Cardiac fibroblast (primary cell): ENCODE measurements at regions not wholly inside any gene's neighbourhood (a gene's known extent, or its start where the extent isn't known, plus 50 kb on each side); places are given as distances from the start of the nearest gene placed in this dataset.

Experiments used
- DNase-seq, 2 donors: peaks; one replicate each; pipeline versions ENCODE4 v3.0.0 to v3.0.0-alpha.2; 2010; ENCODE audit warnings: low read depth in 2 of 2
- H3K4me3 ChIP-seq, 2 donors: replicated peaks in 1 of 2; 1 replicate in 1 of 2; 2 replicates in 1 of 2; pipeline ENCODE4 v1.5.1; 2011; ENCODE audit warnings: low read depth in 2 of 2, low read length in 2 of 2, mild to moderate bottlenecking in 2 of 2, moderate library complexity in 1 of 2
- TF ChIP-seq, protein P1 (sequence below): IDR thresholded peaks from one replicate; pipeline ENCODE4 v1.5.1; 2011; ENCODE audit warnings: low read depth, mild to moderate bottlenecking, low read length, inconsistent platforms

DNA sequence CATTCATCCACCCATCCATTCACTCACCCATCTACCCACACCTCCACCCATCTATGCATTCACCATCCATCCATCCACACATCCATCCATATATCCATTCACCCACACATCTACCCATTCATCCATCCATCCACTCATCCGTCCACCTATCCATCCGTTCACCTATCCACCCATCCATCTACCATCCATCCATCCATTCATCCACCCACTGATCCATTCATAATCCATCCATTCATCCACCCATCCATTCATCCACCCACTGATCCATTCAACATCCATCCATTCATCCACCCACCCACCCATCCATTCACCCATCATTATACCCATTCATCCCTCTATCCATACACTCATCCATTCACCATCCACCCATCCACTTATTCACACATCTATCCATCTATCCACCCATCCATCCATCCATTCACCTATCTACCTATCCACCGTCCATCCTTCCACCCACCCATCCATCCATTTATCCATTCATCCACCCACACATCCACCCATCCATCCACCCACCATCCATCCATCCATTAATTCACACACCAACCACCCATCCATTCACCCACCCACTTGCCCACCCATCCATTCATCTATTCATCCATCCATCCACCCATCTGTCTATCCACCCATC is 336.5 kb upstream of the IRX4 start:
- TF ChIP-seq, protein P1, sequence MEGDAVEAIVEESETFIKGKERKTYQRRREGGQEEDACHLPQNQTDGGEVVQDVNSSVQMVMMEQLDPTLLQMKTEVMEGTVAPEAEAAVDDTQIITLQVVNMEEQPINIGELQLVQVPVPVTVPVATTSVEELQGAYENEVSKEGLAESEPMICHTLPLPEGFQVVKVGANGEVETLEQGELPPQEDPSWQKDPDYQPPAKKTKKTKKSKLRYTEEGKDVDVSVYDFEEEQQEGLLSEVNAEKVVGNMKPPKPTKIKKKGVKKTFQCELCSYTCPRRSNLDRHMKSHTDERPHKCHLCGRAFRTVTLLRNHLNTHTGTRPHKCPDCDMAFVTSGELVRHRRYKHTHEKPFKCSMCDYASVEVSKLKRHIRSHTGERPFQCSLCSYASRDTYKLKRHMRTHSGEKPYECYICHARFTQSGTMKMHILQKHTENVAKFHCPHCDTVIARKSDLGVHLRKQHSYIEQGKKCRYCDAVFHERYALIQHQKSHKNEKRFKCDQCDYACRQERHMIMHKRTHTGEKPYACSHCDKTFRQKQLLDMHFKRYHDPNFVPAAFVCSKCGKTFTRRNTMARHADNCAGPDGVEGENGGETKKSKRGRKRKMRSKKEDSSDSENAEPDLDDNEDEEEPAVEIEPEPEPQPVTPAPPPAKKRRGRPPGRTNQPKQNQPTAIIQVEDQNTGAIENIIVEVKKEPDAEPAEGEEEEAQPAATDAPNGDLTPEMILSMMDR: no peak
- H3K4me3 ChIP-seq: no peak overlapping the region
- DNase-seq: no peak

DNA sequence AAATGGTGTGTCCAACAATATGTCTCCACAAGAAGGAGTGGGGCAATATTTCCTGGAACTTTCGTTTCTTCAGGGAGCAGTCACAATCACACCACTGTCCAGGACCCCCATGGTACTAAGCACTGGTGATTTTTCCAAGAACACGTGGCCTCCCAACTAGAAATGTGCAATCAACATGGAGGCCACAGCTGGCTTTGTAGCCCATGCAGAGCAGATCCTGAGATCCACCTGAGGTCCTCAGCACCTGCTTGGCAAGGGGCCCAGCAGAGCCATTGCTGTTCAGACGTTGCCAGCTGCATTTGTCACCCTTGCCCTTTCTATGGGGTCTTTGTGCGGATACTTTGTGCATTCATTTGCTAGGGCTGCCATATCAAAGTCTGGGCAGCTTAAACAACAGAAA is 334.5 kb upstream of the IRX4 start:
- no peak for DNase-seq
- TF ChIP-seq, protein P1: no peak
- no peak overlapping the region for H3K4me3 ChIP-seq

DNA sequence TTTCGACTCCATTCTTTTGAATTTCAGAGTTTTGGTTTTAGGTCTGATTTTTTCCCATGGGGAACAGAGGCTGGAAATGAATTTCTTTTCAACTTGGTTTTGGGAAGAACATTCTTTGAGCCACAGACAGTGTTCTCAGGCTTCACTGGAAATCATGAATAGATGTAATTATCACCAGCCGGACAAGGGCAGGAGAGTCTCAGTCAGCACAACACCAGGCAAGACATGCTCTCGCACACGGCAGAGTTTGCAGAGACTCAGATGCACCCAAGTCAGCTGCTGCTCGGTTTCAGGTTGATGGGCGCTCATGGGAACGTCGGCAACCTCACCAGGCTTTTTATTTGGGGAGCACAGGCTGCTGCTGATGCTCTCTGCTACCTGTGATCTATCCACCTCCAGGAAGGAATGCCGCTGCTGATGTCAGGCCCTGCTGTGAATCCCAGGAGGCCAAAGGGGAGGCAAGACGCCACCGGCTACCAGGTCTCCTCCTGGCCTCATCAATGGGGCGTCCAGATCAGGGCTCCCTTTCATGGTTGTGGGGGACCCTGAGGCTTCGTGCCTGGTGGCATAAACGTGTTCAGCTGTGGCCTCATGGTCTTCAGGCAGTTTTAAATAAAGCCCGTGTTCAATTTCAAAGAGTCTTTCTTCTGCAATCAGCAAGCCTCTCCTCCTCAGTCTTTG is 332.3 kb upstream of the IRX4 start:
- H3K4me3 ChIP-seq: no peak overlapping the region
- no peak for DNase-seq
- TF ChIP-seq, protein P1: no peak

DNA sequence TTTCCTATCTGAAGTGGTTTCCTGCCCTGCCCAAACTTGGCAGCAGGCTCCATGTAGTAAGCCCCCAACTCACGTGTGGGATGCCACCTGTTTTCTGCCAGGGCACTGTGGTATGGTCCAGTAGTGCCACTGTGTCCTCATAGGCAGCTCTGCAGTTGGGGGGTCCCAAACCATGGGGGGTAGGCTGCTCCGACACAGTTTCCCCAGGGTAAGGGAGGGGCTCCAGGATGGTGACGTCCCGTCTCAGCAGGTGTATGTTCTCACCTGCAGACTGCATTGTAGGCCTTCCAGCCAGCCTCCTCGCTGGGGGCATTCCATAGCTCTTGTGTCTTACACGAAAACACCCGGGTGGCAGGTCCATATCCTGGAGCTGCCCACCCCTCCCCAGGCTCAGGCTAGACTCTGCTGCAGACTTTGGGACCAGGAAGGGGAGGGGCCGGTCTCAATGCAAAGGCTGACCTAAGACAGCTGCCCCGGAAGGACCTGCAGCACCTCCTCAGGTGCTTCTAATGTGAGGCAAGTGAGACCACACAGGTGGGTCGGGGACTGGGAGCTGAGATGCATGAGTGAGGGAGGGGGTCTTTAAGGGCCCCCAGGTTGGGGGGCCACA is 330.5 kb upstream of the IRX4 start:
- TF ChIP-seq, protein P1: no peak
- no peak for DNase-seq
- no peak overlapping the region for H3K4me3 ChIP-seq

DNA sequence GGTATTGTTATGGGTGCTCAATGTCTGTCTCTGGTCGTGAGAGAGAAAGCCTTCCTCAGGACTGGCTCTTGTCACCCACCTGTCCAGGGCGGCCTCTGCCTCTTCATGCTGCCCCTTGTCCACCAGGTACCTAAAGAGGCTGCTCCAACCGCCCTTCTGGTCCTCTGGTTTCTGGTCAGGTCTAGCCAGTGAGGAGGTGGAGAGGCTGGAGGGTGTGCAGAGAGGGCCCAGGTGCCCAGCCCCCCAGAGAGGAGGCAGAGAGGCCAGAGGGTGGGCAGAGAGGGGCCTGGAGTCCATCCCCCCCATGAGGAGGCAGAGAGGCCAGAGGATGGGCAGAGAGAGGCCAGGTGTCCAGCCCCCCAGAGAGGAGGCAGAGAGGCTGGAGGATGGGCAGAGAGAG is 329.8 kb upstream of the IRX4 start:
- DNase-seq: no peak
- TF ChIP-seq, protein P1: no peak
- H3K4me3 ChIP-seq: no peak overlapping the region

DNA sequence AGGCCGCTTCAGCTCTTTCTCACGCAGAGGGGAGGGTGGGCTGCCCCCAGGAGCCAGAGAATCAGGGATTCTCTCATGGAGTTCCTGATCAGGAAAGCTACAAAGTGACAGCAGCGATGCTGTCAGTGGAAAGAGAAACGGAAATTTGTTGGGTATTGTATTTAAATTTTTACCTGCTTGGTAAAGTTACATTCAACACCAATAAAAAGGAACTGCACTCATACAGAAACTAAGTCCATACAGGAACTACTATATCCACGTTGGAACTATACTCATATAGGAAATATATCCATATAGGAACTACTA is 325.5 kb upstream of the IRX4 start:
- TF ChIP-seq, protein P1: no peak
- DNase-seq: no peak
- no peak overlapping the region for H3K4me3 ChIP-seq
